ENCODE measurements at regions not wholly inside any gene's neighbourhood (a gene's known extent, or its start where the extent isn't known, plus 50 kb on each side); places are given as distances from the start of the nearest gene placed in this dataset.

DNA sequence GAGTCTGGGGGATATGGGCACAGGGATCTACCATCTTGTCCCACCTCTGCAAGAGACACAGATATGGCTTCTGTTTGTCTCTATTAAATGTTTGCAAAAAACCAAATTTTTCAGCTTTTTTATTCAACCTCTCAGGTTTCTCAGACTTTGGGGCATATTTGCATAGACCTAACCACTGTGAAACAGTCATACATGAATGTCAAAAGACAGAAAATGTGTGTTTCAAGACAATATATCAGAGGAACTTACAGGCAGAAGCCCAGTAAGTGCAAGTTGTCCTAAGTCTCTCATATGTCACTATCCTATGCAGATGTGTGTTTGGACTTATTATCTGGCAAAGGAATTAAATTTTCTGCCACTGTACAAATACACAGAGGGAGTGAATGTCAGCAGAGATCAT, 951.2 kb downstream of the PCDH18 start:
- no peak overlapping the region for H3K4me3 ChIP-seq (replicated peaks in 1 of 2; ENCODE audit: low read depth in 1 of 2, low read length in 2 of 2)
- H4K20me1 ChIP-seq (ENCODE audit: insufficient read depth), result no peaks in the 10 kb centered on the region
- no peak for DNase-seq (ENCODE audit: low read depth, low spot score)
- no peaks in the 10 kb centered on the region for H3K79me2 ChIP-seq (ENCODE audit: insufficient read depth, low read length)
- H3K9me2 ChIP-seq (ENCODE audit: insufficient read depth), result no peaks in the 10 kb centered on the region
- H3K36me3 ChIP-seq (ENCODE audit: control insufficient read depth in 1 of 2, insufficient read depth in 2 of 2, low read length in 2 of 2), result no peaks in the 10 kb centered on the region
- H3K4me2 ChIP-seq (ENCODE audit: low read length), result no peak overlapping the region
- no peaks in the 10 kb centered on the region for H3K4me1 ChIP-seq (ENCODE audit: control insufficient read depth in 1 of 2, insufficient read depth in 2 of 2, low read length in 2 of 2)
- TF ChIP-seq SIN3A (IDR thresholded peaks at IDR 0.05; ENCODE audit: low read depth), result no peak
- TF ChIP-seq REST (IDR thresholded peaks at IDR 0.05; ENCODE audit: low read depth), result no peak
- TF ChIP-seq ATF3 (IDR thresholded peaks at IDR 0.05), result no peak
- no peak for TF ChIP-seq EGR1 (IDR thresholded peaks at IDR 0.05; ENCODE audit: low read depth)
- no peak for TF ChIP-seq TCF7L2 (IDR thresholded peaks at IDR 0.05; ENCODE audit: borderline replicate concordance, extremely low read depth, insufficient read depth, insufficient read length)
- no peak for TF ChIP-seq YY1 (IDR thresholded peaks at IDR 0.05; ENCODE audit: extremely low read depth, insufficient replicate concordance, low read depth, low read length)
- no peak for TF ChIP-seq SP1 (IDR thresholded peaks at IDR 0.05; ENCODE audit: low read depth)
- TF ChIP-seq CBX3 (IDR thresholded peaks at IDR 0.05; ENCODE audit: low read depth), result no peak
- TF ChIP-seq POLR2A (IDR thresholded peaks at IDR 0.05; ENCODE audit: borderline replicate concordance, extremely low read depth, insufficient read depth, insufficient read length), result no peak
- no peak for TF ChIP-seq MAX (IDR thresholded peaks at IDR 0.05)
- no peak for TF ChIP-seq CTCF (IDR thresholded peaks at IDR 0.05 in 2 of 3, conservative IDR thresholded peaks at IDR 0.05 in 1 of 3; ENCODE audit: borderline replicate concordance in 1 of 3, insufficient read depth in 1 of 3, low read depth in 2 of 3, low read length in 2 of 3)
- no peak for TF ChIP-seq JUND (IDR thresholded peaks at IDR 0.05)
- TF ChIP-seq ZFX (IDR thresholded peaks at IDR 0.05), result no peak
- no peak for TF ChIP-seq EZH2 (IDR thresholded peaks at IDR 0.05)
- TF ChIP-seq CEBPB (IDR thresholded peaks at IDR 0.05; ENCODE audit: low read depth), result no peak
- TF ChIP-seq ZNF274 (IDR thresholded peaks at IDR 0.05; ENCODE audit: low read depth, low read length), result no peak
- no peak for TF ChIP-seq SRF (IDR thresholded peaks at IDR 0.05; ENCODE audit: low read depth)
- no peak for TF ChIP-seq POLR2AphosphoS5 (IDR thresholded peaks at IDR 0.05; ENCODE audit: low read depth, low read length)
- TF ChIP-seq ELF1 (IDR thresholded peaks at IDR 0.05; ENCODE audit: borderline replicate concordance, low read depth), result no peak
- H3K27ac ChIP-seq (ENCODE audit: low read depth, low read length), result no peak overlapping the region
- intact Hi-C loops (cut with micrococcal nuclease), result no loop called here
- no peaks in the 10 kb centered on the region for H3K9me3 ChIP-seq (ENCODE audit: control insufficient read depth in 1 of 2, insufficient read depth in 1 of 2, low read depth in 1 of 2, low read length in 2 of 2)
- no peak overlapping the region for H3K9ac ChIP-seq (ENCODE audit: low read length)
- H2AFZ ChIP-seq (ENCODE audit: low read depth, low read length, poor library complexity, severe bottlenecking), result no peak overlapping the region
- no peaks in the 10 kb centered on the region for H3K27me3 ChIP-seq (ENCODE audit: insufficient read depth, low read length)
- POLR2A ChIA-PET, result no interaction called here
- BruUV-seq (replicated peaks), result no TSS peak
- CTCF ChIA-PET, result no interaction called here
- RAD21 ChIA-PET (ENCODE audit: low non-redundant PET in 1 of 2, low total read pairs in 2 of 2, uncharacterized antibody in 2 of 2, unreplicated experiment in 2 of 2), result no interaction called here
- ATAC-seq, result no peak

Measured in HCT116 (cell line).